HG03469 (cell line): ENCODE measurements at regions not wholly inside any gene's neighbourhood (a gene's known extent, or its start where the extent isn't known, plus 50 kb on each side); places are given as distances from the start of the nearest gene placed in this dataset.

Source experiments
- ATAC-seq: cut with Tn5 transposase; IDR thresholded peaks from one replicate; pipeline ENCODE4 v1.9.1; 2021; ENCODE audit warnings: mild to moderate bottlenecking, moderate library complexity, moderate number of reproducible peaks; ENCODE audit not compliant: unreplicated experiment

DNA sequence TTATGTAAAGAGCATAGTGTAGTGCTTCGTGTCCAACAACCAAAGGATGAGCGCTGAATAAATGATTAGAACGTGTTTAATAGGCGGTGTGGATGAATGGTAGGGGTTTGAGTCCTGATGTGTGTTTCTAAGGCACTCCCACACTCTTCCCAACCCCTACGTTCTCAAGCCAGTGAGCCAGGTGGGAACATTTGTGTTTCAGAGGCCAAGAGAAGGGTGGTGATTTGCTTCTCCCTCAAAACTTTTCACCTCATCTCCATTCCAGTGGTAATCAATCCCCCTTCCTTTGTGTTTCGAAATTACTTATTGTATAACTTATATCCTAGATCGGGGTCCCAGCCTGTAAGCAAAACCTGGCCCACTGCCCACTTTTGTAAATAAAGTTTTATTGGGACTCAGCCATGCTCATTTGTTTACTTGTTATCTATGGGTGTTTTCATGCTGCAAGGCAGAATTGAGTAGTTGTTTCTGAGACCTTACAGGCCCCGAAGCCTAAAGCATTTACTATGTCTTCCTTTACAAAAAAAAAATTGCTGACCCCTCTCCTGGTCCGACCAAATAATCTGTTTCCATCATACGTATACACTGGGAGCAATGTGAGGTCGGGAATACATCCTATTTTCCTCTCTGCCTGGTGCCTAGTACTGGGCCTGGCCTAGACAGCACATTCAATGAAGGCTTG is 150.8 kb upstream of the MYCN start:
- no peak for ATAC-seq

DNA sequence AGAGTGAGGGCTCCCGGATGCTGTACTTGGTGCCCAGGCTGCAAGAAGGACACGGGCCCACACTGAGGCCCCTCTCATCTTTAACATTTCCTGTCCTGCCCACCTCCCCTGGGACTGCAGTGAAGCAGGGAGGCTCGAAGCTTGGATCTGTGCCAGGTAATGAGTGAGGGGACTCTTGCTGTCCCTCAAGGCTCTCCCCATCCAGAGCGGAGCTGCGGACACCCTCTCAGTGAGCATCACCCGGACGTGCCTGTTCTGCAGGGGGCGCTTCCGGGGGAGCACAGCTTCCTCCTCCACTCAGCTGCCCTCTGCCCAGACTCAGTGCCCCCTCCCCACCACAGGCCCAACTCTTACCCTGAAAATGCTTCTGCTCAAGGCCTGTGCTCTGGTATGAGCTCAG is 150.0 kb upstream of the MYCN start:
- no peak for ATAC-seq

DNA sequence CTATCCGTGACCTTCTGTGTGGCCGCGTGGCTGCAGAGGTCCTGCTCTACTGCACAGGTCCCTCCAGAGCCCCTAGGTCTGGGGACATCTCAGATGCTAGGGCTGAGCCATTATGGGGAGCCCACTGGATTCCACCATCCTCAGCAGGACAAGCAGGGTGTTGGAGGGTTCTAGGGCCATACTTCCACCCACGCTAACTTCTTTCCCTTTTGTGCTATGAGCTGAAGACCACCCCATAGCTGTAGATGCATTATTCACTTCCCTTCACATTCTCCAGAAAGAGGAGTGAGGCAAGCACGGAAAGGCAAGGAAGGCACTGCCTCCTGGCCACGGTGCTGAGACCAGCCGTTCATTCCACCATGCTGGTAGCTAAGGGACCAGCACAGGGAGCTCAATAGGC is 149.5 kb upstream of the MYCN start:
- ATAC-seq = no peak

DNA sequence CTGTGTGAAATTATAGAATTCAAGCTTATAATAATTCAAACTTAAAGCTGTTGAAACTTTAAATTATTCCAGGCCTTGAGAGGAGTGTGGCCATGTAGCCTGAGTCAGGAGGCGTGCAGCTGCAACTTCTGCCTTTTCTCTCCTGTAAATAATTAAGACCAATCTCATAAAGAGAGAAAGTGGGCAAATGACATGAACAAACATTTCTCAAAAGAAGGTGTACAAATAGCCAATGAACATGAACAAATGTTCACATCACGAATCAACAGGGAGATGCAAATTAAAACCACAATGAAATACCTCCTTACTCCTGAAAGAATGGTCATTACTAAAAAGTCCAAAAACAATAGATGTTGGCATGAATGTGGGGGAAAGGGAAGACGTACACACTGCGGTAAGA is 149.1 kb upstream of the MYCN start:
- no peak for ATAC-seq

DNA sequence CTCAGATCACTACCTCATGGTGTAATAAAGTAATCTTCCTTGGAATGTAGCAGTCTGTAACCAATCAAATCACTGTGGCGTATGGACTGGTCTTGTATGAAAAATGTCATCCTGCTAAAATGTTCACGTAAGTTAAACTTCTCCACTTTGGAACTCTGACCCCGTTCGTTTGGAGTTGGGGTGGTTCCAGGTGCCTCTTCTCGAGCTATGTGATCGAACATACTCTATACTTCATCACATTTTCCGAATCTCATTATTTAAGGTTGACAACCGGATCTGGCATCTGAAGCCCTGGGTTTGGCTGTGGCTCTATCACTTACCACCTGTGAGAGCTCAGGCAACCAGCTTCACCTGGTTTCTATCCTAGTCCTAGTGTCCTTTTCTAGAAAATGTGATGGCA is 148.0 kb upstream of the MYCN start:
- ATAC-seq = no peak

DNA sequence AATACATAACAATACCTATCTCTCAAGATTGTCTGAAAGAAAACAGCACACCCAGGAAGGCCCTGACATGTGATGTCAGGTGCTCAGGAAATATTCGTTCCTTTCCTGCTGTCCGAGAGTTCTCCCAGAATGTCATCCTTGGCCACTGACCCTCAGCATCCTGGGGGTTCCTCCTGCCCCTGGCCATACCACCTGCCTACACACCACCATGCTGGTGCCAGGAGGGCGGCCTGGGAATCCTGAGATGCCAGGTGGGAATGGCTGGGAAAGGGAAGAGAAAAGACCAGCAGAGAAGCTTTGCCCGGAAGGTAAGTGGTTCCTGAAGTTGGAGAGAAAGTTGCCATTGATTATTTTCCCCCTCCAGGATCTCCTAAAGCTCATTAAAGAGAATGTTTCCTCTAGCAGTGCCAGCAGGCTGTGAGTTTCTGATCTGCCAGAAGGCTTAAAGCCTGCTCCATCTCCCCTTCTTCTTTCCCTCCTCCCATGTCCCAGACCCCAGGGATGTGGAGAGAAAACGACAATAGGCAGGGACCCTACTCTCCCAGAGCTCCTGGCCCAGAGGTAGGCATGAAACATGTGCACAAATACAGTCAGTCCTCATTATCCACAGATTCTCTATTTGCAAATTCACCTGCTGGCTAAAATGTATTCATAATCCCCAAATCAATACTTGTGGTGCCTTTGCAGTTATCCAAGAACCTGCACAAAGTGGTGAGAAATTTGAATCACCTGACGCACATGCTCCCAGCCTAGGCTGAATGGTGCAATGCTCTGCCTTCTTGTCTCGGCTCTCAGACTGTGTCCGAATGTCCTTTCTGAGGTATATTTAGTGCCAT is 147.1 kb upstream of the MYCN start:
- no peak for ATAC-seq

DNA sequence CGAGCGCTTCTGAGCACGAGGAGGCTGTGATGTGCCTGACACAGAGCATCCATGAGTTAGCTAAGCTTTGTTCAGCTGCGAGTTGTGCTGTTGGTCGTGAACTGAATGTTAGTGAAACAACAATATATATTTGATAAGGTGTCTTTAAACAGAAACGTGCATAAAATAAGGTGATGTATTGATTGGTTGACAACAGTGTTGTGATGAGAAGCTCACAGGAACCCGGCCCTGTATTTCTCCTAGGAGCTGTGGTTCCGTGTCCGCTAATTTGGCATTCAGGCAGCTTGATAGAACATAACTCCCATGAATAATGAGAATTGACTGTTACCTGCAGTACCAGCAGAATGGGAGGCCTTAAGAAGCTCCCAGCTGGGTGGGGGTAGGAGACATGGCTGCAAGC is 146.4 kb upstream of the MYCN start:
- ATAC-seq = no peak

DNA sequence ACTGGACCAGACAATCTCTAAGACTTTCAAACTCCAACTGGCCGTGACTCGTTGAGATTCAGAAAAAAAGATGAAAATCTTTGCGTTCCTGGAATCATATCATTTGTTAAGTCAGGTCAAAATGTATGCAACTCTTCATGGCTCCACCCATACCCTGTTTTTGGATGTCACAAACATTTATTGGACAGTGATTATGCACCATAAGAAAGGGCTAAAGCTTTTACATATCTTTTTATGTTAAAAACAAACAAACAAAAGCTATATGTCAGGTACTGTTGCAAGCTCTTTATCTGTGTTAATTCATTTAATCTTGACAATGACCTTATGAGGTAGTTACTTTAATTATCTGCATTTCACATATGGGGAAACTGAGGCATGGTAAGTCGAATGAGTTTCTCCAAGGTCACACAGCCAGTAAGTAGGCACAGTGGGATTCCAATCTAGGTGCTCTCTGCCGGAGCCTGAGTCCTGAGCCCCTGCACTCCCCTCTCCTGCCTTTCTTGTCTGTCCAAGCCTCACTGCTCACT is 145.7 kb upstream of the MYCN start:
- no peak for ATAC-seq

DNA sequence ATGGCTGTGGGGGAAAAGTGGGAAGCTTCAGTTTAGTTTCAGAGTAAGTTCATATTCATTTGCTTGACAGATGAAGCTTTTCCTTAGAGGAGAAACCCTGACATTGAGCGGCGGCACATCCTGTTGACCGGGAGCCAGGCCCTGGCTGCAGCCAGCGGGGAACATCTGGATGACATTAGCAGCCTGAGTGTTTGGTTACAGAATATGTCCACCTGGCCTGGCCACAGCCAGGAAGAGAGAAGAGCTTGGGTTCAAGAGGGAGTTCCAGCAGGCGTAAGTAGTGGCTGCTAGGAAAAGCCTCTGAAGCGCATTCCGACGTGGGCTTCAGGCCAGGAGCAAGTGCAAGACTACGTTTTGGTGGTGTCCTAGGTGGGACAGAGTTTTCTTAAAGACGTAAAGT is 144.9 kb upstream of the MYCN start:
- no peak for ATAC-seq

DNA sequence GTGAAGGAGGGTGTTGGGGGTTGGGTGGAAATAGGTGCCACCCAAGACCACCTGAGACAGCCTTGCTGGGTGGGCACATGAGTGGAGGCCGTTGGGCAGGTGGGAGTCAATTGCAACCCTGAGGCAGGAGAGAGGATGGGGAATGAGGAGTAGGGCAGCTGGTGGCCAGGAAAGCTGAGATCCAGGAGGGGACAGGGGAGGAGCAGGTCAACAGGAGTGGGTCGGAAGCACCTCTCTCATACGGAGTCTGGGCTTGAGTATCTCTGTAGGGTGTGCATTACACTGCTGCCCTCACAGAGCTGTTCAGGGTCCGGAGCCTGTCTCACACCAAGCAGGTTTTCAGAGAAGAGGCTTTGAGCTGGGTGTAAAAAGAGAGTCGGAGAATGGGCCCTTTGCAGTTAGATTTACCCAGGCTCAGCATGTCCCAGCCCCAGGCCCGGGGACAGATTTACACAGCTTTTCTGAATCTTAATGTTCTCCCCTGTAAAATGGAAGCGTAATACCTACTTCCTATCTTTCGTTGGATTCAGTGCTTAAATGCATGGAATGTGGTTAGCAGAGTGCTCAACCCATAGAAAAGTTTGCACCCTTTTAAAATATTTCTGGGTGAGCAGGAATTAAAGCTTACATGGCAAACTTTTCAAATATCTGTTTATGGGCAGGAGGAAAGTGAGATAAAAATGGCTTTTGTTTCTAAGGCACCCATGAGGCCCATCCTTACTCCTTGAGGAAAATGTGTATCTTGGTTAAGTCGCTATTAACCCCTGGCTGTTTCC is 144.0 kb upstream of the MYCN start:
- no peak for ATAC-seq

DNA sequence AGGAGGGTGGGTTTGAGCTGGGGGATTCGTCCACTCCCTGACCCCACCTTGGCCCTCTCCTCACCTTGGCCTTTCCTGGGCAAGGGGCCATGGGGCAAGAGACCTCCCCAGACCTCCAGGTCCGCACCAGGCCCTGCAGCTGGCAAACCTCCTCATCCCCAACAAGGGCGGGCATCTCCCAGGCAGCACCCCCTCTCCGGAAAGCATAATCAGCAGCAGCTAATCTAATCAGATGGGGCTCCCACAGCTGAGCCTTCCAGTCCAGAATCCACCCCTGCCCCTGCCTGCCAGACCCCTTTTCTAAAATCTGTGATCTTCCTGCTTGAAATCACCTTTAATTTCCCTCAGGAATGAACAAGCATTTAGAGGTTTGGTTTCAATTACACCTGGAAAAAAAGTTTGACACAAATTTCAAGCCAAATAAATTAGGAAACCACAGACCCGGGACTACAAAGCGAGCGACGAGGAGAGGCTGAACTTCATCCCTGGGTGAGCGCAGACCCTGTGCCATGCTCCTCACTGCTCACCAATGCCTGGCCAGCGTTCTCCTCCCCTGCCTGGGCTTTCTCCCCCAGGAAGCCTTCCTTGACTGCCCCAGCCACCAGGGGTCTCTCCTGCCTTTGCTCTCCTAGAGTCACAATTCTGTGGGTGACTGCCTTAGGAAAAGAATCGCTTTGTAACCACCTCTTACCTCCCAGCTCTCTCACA is 143.0 kb upstream of the MYCN start:
- no peak for ATAC-seq

DNA sequence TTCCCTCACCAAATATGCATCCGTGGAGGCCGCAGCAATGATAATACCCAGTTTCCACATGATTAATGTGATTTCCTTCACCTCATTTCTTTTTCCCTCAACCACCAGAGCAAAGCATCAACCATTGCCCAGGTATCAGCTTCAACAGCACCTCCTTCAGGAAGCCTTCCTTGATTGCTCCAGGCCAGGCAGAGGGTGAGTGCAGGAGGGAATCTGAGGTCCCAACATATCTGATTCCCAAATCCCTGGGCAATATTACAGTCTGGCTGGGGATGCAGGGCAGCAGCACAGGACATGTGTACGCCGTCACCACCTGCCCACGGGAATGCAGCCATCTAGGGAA is 142.4 kb upstream of the MYCN start:
- no peak for ATAC-seq

DNA sequence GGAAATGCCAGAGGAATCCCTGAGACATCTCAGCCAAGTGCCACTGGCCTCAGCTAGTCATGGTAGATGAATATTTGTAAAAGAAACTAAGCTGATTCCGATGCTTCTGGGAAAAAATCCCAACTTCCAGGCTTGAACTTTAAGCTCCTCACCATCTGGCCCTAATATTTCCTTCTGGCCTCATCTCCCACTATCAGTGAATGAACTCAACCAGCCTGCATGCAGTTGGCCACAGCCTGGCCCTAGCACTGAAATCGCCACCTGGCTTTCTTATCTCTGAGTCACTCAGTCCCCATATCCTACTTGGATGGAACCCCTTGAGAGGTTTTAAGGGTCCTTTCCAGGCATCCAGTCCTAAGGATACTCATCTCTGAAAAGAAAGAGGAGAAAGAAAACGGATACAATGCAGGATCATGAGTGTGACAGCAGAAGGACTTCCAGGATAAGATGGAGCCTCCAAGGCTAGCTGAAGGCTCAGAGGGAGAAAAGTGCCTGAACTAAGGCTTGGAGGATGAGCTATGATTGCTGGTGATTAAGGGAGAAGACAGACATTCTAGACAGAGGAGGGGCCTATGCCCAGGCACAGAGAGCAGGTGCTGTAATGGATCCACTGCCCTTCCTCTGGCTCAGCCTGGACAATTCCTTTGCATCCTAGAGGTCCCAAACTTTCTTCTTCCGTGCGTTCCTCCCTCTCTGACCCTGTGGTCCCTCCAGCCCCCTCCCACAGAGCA is 141.5 kb upstream of the MYCN start:
- no peak for ATAC-seq

DNA sequence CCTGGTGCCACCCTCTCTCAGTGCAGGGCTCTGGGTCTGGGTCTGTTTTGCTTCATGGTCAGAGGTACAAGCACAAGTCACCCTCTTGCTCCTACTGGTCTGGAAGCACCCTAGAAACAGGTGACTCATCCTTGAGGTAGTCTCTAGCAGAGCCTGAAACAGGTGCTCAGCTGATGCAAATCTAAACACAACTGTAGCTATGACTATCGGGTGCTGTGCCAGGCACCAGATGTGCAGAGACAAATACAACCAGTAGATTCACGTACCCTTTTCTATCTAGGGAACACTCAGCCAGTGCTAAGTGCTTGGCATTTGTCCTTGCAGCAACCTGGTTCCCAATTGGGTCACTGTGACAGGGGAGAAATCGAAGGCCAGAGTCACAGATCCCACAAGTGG is 140.9 kb upstream of the MYCN start:
- no peak for ATAC-seq

DNA sequence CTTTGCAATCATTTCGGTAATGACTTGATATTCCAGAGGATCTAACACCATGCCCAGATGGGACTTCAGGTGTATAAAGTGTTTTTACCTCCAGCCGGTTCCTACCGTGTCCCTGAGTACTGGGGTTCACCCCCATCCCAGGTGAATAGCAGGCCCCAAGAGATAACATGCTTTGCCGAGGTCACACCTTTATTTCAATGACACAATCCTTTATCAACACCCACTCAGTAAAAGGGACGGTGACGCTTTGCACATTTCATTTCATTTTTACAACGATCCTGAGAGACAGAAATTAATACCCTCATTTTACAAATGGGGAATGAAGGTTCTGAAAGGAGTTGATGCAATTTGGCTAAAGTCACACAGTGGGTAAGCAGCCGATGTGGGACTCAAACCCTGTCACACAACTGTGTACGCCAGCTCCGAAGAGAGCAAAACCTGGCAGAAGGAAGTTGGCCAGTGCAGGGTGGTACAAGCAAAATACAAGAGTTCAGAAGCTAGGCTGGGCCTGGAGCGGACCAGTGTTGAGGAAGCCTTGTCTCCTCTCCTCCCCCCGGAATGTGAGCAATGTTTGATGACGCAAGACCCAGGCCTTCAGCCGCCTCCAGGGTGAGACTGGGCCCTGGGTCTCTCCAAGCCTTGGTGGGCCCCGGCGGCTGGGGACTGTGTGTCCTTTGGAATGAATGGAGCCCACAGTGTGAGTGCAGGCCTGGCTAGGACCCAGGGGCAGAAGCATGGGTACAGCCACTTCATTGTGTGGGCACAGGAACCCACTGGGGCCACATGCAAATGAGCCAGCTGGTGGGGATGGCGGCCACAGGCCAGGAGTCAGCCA is 139.6 kb upstream of the MYCN start:
- no peak for ATAC-seq

DNA sequence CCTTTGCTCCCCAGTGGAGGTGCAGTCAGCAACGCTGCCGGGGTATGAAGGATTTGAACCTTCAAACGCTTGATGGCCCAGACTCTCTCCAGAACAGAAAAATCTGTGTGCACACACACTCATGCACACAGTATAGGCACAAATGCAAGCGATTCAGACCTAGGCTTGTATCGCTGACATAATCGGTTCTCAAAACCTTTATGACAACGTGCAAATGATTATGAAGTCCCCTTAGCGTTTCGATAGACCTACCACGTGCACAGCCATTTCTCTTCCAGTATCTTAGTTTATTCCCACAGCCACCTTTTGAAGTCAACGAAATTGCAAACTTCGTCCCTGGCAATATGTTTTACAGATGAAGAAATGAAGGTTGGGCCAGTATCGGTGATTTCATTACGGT is 138.9 kb upstream of the MYCN start:
- ATAC-seq = no peak

DNA sequence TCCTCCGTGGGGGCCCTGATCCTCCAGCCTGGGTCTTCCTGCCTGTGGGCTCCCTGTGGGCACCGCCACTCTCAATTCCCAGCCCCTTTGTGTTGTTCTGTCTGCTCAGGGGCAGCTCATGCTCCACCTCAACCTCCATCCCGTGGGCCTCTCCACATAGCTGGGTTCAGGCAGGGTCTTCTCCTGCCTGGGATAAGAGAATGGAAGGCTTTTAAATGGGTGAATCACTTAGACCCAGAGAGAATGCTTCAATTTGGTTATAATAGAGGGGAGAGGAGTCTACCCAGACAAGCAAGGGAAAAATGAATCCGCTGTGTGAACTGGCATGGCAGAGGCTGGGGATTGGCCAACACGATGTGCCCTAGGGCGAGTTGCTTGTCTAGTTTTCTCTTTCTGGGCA is 138.4 kb upstream of the MYCN start:
- no peak for ATAC-seq

DNA sequence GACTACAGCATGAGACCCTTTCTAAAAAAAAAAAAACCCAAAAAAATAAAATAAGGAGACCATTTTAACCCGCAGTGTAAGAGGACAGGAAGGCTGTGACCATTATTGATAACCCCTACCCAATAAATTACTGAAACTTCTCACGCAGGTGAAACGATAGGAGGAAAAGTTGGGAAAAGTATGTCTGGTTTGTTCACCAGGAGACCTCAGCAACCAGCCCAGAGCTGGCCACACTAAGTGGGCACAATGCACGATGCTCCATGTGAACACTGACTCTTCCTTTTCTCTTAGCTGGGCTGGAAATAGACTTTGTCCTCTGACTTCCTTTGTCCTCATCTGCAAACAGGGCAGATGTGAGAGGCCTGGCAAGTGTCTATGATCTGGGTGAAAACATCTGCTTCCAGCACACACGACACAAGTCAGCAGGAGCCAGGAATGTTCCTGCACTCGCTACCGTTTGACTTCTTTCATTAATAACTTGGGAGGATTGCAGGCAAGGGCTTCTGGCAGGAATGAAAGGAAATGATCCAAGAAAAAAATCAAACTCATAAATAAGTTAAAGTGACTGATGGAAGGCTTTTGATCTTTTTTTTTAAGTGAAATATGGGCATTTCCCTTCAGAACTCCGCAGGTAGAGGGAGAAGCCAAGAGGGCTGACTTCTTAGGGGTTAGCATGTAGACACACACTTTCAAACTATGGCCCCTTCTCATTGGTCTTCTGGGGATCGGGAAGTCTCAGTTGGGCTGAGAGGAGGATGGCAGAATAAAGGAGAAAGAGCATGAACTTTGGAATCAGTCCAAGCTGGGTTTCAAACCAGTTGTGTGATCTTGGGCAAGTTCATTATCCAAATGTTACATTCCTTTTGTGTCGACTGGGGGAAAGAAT is 137.4 kb upstream of the MYCN start:
- no peak for ATAC-seq
